NCI-H1092 treated with DMSO at 0.1 percent for 48 hours (cell line): ENCODE measurements at regions not wholly inside any gene's neighbourhood (a gene's known extent, or its start where the extent isn't known, plus 50 kb on each side); places are given as distances from the start of the nearest gene placed in this dataset.
"Not testable (repeated sequence)": the region's sequence is repeated elsewhere in the genome, so short reads cannot be mapped to it uniquely, and the experiment has no call there.

Source experiments
- DNase-seq: peaks from one replicate; lab custom pipeline; 2025; lab: John Stamatoyannopoulos, UW

DNA sequence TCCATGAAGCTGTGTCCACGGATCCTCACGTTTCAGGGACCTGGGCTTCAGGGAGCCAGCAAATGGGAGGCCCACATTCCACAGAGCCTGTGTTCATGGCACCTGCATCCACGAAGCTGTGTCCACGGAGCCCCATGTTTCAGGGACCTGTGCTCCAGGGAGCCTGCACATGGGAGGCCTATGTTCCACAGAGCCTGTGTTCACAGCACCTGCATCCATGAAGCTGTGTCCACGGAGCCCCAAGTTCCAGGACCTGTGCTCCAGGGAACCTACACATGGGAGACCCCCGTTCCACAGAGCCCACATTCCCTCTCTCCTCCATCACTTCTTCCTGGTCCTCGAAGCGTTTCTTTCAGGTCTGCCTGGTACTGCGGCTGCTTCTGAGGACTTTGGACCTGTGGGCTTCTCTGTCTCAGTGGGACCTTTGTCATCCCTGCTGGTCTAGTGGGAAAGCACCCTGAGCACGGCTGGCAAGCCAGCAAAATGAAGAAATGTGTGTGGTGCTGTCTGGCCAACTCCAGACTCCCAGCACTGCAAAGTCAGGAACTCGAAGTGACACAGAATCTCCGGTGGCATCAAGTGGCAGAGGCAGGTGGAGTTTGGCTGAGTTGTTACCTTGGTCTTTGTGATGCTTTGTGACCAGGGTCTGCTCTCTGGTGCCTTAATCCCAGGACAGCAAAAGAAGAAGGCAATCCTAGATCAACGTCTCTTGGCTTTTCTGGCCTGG, 245.9 kb downstream of the DLL1 start:
- no peak for DNase-seq

DNA sequence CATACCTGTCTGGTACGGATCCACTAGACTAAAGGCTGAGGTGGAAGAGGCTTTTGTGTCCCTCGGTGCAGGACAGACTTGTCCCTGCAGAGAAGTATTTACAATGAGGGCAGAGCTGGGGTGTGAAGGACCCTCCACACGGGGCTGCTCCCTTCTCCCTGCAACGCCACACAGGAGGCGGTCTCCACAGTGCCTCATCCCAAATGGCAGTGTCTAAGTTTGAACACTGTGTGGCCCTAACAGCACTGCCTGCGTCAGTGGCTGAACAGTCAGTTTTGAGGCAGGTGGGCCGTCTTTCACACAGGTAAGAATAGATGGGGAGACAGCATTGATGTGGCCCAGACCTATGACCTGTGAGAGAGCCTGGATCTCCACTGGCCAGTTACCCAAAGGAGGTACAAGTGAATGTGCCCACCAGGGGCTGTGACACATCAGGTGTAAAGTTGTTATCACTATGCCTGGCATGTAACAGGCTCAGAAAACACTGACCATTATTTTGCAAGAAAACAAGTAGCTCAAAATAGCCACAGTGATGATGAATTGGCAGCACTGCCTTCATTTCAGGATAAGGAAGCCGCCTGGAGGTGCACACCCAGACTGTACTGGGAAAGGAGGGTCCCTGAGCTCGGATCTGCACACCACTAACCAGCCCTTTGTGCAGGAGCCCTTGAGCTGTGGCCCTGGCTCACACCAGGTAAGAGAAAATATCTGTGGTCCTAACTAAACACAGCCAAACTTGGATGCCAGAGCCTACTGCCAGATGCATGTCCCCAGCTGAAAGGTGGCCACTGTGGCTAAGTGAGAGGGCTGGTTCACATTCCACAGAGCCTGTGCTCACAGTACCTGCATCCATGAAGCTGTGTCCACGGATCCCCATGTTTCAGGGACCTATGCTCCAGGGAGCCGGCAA, 246.7 kb downstream of the DLL1 start:
- no peak for DNase-seq

DNA sequence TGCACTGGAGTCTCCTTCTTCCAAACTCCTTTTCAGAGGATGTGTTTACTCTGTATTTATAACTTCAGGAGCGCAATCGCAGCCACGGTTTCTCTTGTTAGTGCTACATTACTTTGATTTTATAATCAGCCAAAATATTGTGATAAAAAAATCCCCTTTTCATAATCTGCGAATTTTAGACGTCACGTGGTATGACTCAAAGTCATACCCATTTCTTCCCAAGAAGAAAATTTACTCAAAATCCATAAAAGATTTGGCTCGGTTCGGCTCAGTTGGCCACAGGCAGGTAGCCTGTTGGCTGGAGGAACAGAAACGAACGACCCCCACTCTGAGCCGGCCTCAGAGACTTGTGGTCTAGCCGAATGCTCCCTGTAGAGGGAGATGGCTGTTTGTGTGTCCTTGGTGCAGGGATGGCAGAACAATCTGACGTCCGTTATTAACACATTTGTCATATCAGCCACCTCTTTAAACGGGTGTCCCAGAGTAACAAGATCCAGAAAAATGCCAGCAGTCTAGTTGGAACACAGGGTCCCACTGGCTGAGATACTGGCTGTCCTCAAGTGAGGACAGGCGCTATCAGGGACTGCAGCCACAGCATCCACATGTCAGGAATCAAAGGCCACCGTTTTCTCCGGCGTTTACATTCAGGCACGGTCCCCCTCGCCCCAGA, 247.6 kb downstream of the DLL1 start:
- DNase-seq = no peak

DNA sequence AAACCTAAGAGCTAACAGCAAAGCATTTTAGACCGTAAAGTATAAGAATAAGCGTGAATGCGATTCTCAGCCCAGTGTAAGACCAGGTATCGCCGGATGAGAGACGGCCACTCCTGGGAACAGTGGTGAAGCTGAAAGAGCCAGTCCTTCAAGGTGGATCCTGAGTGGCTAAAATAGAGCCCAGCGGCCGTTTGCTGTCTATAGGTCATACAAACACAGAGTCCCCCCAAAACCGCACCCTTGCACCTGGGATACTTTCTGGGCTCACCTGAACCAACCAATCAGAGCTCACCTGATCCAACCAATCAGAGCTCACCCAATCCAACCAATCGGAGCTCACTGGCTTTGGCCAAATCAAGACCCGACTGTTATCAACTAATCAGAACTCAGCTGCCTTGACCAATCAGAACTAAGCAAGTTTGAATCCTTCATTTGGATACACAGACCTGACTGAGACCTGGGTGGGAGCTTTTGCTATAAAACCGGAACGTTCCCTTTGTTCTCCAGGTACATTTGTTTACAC, 248.2 kb downstream of the DLL1 start:
- no peak for DNase-seq

DNA sequence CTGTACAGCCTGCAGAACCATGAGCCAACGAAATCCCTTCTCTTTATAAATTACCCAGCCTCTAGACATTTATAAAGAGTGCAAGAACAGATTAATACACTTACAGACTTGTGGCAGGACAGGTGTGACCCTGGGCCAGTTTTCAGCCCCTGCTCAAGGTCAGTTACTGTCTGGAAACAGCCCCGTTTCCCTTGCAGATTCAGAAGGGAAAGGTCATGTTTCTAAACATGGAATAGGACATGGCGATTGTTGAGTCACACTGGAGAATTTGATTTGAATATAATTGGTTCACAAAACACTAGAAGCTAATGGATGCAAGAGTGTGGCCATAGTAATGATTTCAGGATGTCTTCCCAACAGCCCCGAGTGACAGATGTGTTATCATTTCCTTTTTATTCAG, 248.8 kb downstream of the DLL1 start:
- no peak for DNase-seq

DNA sequence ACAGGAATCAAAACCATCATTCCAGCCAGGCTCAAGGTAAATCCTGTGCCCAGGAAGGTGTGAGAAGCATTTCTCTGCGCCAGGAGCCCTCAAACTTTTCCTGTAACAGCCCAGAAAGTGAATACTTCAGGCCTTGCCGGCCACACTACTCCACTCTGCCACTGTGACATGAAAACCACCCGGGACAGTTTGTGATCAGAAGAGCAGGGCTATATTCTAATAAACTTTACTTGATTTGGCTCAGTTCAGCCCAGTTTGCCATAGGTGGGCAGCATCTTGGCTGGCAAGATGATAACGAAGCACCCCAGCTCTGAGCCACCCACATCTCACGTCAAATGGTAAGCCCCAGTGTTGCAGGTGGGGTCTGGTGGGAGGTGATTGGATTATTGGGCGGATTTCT, 249.4 kb downstream of the DLL1 start:
- no peak for DNase-seq

DNA sequence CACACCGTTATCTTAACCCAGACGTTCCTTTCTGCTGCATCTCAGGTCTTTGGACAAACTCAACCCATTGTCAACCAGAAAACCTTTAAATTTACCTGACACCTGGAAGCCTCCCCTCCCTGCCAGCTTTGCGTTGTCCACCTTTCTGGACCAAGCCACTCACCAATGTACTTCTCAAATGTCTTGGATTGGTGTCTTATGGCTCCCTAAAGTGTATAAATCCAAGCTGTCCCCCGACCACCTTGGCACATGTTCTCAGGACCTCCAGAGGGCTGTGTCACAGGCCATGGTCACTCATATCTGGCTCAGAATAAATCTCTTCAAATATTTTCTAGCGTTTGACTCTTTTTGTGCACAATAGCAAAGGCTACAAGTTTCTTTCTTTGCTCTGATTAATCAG, 250.0 kb downstream of the DLL1 start:
- DNase-seq = no peak

DNA sequence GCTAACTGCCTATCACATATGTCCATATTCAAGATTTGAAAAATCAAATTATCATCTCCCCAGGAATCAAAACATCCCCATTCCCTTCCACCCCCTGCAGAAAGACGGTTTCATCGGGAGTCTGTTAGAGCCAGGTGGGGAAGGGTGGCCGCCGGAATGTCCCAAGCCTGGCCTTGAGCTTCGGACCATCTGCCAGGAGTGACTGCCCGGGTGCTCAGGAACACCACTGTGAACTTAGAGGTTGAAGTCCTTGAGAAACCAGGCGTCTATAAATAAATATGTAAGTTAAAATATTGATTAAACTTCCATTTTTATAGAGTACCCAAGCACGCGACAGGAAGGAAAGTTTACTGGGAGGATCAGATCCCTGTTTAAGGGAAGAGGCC, 250.8 kb downstream of the DLL1 start:
- no peak for DNase-seq

DNA sequence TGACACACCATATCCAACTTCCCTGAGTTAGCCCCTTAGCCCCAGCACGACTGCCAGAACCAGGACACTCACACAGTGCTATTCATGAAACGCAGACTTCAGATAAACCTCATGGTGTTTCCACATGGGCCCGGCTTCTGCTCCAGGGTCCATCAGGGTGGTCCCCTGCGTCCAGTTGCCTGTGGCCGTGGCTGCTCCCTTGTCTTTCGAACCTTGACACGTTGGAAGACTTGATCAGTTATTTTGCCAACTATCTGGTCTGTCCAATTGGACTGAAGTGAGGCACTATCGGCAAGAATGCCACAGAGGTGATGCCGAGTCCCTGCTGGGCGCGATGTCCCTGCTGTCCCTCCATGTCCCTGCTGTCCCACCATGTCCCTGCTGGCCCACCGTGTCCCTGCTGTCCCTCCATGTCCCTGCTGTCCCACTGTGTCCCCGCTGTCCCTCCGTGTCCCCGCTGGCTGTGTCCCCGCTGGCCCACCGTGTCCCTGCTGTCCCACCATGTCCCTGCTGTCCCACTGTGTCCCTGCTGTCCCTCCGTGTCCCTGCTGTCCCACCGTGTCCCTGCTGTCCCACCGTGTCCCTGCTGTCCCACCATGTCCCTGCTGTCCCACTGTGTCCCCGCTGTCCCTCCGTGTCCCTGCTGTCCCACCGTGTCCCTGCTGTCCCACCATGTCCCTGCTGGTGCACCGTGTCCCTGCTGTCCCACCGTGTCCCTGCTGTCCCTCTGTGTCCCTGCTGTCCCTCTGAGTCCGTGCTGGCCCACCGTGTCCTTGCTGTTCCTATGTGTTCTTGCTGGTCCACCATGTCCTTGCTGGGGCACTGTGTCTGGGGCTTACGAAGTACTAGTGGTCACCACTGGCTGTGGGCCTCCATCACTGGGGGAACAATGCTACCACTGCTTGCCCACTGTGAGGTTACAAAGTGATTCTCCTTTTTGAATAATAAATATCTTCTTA, 251.4 kb downstream of the DLL1 start:
- DNase-seq = no peak

DNA sequence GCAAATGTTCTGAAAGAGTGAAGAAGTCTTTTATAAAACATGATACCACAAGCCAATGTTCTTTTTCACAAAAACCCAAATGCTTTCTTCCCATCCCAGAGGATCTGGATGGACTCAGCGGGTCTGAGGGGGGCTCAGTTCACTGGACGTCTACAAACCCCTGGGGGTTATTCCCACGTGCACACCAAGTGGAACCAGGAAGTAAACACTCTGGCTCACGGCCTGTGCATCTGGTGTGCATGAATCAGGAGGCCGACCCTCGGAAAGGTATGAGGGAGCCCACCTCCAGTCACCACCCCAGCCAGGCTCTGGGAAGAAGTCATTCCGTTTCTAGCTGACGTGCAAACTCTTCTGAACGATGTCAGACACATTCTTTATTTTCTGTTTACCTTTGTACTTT, 252.2 kb downstream of the DLL1 start:
- no peak for DNase-seq

DNA sequence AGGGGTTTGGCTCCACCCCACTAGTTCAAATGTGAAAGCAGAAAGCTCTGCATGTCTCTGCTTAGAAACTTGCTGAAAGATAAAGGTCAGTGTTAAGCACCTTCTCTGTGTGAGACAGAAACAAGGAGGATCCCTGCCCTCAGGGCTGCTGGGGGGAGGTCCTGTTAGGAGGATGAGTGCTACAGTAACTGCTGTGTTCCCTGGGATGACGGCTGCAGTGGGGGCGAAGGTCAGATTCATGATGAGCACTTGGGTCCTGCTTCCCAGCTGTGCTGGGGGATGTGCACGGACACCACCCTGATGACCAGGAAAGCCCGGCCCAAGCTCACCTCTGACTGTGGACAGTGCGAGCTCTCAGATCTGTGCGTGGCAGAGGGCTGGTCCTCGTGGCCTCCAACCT, 252.6 kb downstream of the DLL1 start:
- DNase-seq = no peak

DNA sequence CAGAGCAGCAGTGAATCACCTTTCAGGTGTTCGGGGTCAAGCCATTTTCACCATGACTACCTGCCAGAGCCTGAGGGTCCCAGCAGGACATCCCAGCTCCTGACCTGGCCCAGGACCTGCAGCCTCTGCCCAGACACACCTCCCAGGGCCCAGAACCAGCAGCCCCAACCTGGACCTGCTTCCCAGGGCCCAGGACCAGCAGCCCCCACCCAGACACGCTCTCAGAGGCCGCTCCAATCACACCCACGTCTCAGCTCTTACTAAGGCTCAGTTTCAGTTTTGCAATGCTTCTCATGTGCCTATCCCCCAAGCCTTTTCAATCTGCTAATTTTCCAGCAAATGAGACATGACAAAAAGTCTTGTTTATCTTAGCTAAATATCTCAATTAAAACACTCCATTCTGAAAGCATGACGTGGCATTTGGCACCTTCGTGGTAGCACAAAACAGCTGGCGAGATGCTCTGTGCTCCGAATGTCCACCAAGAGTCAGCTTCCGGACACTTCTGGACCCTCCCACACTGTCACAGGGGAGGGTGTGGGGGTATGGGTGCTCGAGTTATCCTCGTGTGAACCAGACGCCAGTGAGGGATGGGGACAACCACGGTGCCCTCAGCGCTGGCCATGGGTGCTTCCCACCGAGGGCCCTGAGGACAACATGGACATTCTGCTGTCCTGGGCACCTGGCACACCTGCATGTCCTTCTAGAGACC, 253.2 kb downstream of the DLL1 start:
- no peak for DNase-seq

DNA sequence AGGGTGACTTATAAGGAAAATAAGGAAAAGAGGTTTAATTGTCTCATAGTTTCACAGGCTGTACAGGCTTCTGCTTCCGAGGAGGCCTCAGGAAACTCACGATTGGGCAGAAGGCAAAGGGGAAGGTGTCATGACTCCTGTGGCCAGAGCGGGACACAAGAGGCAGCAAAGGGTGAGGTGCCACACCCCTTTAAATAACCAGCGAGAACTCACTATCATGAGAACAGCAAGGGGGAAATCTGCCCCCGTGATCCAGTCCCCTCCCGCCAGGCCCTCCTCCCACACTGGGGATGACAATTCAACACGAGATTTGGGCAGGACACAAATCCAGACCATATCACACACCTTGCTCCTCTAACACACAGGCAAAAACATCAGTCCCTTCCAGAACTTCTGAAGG, 254.0 kb downstream of the DLL1 start:
- no peak for DNase-seq

DNA sequence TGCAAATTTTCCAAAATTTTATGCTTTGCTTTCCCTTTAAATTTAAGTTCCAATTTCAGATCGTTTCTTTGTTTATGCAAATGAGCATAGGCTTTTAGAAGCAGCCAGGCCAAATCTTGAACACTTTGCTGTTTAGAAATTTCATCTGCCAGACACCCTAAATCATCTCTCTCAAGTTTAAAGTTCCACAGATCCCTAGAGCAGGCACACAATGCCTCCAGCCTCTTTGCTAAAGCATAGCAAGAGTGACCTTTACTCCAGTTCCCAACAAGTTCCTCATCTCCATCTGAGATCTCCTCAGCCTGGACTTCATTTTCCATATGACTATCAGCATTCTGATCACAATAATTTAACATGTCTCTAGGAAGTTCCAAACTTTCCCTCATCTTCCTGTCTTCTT, 254.5 kb downstream of the DLL1 start:
- not testable (repeated sequence) for DNase-seq

DNA sequence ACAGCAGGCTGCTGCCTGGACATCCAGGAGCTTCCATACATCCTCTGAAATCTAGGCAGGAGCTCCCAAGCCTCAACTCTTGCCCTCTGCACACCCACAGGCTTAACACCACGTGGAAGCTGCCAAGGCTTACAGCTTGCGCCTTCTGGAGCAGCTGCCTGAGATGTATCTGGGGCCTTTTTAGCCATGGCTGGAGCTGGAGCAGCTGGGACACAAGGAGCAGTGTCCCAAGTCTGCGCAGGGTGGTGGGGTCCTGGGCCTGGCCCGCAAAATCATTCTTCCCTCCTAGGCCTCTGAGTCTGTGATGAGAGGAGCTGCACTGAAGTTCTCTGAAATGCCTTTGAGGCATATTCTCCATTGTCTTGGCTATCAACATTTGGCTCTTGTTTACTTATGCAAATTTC, 255.0 kb downstream of the DLL1 start:
- DNase-seq = no peak

DNA sequence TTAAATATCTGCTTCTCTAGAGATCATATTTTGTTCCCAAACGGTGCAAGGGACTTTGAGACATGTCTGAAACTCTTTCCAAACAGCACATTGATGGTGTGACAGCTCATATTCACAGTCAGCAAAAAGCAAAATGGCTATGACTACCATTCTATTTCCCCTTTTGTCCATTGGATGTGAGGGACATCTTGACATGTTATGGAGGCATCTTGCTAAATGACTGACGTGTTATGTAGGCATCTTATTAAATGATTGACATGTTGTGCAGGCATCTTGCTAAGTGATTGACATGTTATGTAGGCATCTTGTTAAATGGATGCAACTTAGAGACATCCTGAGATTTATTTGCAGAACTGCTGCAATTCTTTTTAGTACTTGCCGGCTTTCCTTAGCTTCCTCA, 255.8 kb downstream of the DLL1 start:
- DNase-seq = no peak

DNA sequence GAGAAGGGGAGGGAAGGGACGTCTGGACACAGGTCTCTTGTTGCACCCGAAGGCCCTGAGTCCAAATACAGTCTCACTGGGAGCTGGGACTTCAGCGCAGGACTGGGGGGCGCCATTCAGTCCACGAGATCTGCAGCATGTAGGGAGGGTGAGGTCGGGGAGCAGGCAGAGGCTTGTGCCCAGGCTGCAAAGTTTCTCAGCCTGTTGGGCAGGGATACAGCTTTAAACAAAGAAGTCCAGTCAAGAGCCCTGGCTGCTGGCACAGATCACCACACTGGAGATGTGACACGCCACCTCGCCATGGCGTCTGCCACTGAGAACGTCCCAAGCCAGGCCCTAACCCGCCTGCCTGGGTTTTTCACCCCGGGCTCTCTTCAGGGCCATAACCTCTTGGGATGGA, 256.6 kb downstream of the DLL1 start:
- DNase-seq = no peak

DNA sequence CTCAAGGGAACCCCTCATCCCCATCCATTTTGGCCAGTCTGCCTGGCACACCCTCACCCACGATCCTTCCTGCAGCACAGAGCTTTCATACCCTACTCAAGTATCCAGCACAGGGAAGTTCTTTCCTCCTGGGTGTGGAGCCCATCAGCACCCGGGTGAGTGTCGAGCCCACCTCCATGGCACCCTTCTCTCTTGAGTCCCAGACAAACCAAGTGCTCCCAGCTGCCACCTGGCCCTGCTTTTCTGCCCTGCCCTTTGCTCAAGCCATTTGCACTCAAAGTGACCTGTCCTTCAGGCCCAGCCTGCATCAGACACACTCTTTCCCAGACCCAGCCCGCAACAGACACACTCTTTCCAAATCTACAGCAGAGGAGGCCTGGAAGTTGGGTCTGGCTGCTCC, 257.2 kb downstream of the DLL1 start:
- DNase-seq = no peak

DNA sequence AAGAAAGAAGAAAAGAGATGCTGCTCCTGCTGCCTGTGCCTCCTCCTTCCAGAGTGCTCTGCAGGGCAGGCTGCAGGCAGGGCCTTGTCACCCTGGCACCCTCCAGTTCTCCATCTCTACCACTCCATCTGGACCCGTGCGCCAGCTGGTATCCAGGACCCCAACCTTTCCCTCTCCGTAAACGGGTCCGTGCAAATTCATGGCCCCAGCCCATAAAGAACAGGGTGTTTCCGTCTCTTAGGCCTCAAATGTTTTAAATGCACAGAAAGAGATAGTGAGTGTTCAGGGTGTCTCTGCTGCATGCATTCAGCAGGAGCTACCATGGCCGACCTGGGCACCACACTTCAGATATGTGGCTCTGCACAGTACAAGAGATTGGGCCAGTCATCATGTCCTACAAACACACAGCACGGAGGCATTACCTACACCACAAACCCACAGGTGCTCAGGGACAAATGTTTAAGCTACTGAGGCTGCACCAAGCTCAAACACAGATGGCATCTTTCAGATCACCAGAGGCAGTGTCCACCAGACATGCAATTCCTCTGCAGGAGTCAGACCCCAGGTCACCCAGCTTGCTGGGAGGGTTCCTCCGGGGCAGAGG, 258.1 kb downstream of the DLL1 start:
- DNase-seq = no peak

DNA sequence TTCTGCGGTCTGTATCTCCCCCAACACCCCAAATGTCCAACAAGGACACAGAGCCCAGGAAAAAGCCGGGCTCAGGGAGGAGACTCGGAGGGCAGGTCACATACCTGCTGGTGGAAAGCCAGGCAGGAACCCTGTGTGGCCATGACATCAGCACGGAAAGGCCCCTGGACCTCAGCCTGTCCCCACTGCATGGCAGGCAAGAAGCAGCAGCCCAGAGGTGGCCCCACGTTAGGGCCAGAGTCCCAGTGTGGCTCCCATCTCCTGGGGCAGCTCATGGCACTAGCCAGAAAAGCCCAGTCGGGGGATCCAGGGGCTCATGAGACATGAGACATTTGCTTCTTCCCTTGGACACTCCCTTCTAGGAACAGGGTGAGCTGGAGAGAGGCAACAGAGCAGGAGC, 258.7 kb downstream of the DLL1 start:
- DNase-seq = no peak
